ENCODE measurements at regions not wholly inside any gene's neighbourhood (a gene's known extent, or its start where the extent isn't known, plus 50 kb on each side); places are given as distances from the start of the nearest gene placed in this dataset.

GRCh38 chr6:115782612-115783011 is 278.1 kb downstream of the FRK start:
- no peak for DNase-seq
- H3K9me3 Mint-ChIP-seq (ENCODE audit: low read depth, unreplicated experiment), result no peaks in the 10 kb centered on the region
- no peak overlapping the region for H3K4me3 Mint-ChIP-seq (ENCODE audit: low read depth, unreplicated experiment)
- H3K27me3 Mint-ChIP-seq (ENCODE audit: unreplicated experiment), result no peaks in the 10 kb centered on the region
- intact Hi-C loops (cut with micrococcal nuclease; ENCODE audit: unreplicated experiment), result no loop called here
- no peak for TF ChIP-seq CTCF (IDR thresholded peaks at IDR 0.05; ENCODE audit: unreplicated experiment)
- BruUV-seq (replicated peaks), result no TSS peak
- no peak overlapping the region for H3K27ac Mint-ChIP-seq (ENCODE audit: unreplicated experiment)
- CTCF ChIA-PET, result no interaction called here
- peaks cover 9% of the 10 kb centered on the region for H3K4me1 Mint-ChIP-seq (ENCODE audit: low read depth, unreplicated experiment)
- no peaks in the 10 kb centered on the region for H3K36me3 Mint-ChIP-seq (ENCODE audit: insufficient read depth, unreplicated experiment)

- BruUV-seq (replicated peaks), result no TSS peak
- Mint-ChIP-seq H3K4me3 (ENCODE audit: low read depth, unreplicated experiment) (no peak overlapping the region), H3K36me3 (ENCODE audit: insufficient read depth, unreplicated experiment) (no peaks in the 10 kb centered on the region), H3K9me3 (ENCODE audit: low read depth, unreplicated experiment) (no peaks in the 10 kb centered on the region), H3K27me3 (ENCODE audit: unreplicated experiment) (no peaks in the 10 kb centered on the region), H3K27ac (ENCODE audit: unreplicated experiment) (no peak overlapping the region), H3K4me1 (ENCODE audit: low read depth, unreplicated experiment) (no peaks in the 10 kb centered on the region)
- DNase-seq, result no peak
- intact Hi-C loops (cut with micrococcal nuclease; ENCODE audit: unreplicated experiment), result no loop called here
- no peak for TF ChIP-seq CTCF (IDR thresholded peaks at IDR 0.05; ENCODE audit: unreplicated experiment)
- CTCF ChIA-PET, result no interaction called here
These were observed 286.9 kb downstream of the FRK start for GRCh38 chr6:115773741-115774140.

- BruUV-seq (replicated peaks), result no TSS peak
- H3K36me3 Mint-ChIP-seq (ENCODE audit: insufficient read depth, unreplicated experiment), result no peaks in the 10 kb centered on the region
- no peak overlapping the region for H3K4me3 Mint-ChIP-seq (ENCODE audit: low read depth, unreplicated experiment)
- no peak overlapping the region for H3K27ac Mint-ChIP-seq (ENCODE audit: unreplicated experiment)
- intact Hi-C loops (cut with micrococcal nuclease; ENCODE audit: unreplicated experiment), result no loop called here
- H3K27me3 Mint-ChIP-seq (ENCODE audit: unreplicated experiment), result no peaks in the 10 kb centered on the region
- no peaks in the 10 kb centered on the region for H3K4me1 Mint-ChIP-seq (ENCODE audit: low read depth, unreplicated experiment)
- DNase-seq, result no peak
- CTCF ChIA-PET, result no interaction called here
- no peak for TF ChIP-seq CTCF (IDR thresholded peaks at IDR 0.05; ENCODE audit: unreplicated experiment)
- H3K9me3 Mint-ChIP-seq (ENCODE audit: low read depth, unreplicated experiment), result no peaks in the 10 kb centered on the region
These were observed 289.8 kb downstream of the FRK start for GRCh38 chr6:115770851-115771250.

- DNase-seq, result no peak
- intact Hi-C loops (cut with micrococcal nuclease; ENCODE audit: unreplicated experiment), result no loop called here
- Mint-ChIP-seq H3K36me3 (ENCODE audit: insufficient read depth, unreplicated experiment) (no peaks in the 10 kb centered on the region), H3K4me3 (ENCODE audit: low read depth, unreplicated experiment) (no peak overlapping the region), H3K27me3 (ENCODE audit: unreplicated experiment) (no peaks in the 10 kb centered on the region), H3K4me1 (ENCODE audit: low read depth, unreplicated experiment) (no peaks in the 10 kb centered on the region), H3K9me3 (ENCODE audit: low read depth, unreplicated experiment) (no peaks in the 10 kb centered on the region), H3K27ac (ENCODE audit: unreplicated experiment) (no peak overlapping the region)
- no peak for TF ChIP-seq CTCF (IDR thresholded peaks at IDR 0.05; ENCODE audit: unreplicated experiment)
- BruUV-seq (replicated peaks), result no TSS peak
- CTCF ChIA-PET, result no interaction called here
These were observed 292.2 kb downstream of the FRK start for GRCh38 chr6:115768500-115768899.

GRCh38 chr6:115767931-115768330 is 292.8 kb downstream of the FRK start:
- no peak overlapping the region for H3K4me3 Mint-ChIP-seq (ENCODE audit: low read depth, unreplicated experiment)
- TF ChIP-seq CTCF (IDR thresholded peaks at IDR 0.05; ENCODE audit: unreplicated experiment), result no peak
- H3K27ac Mint-ChIP-seq (ENCODE audit: unreplicated experiment), result no peak overlapping the region
- intact Hi-C loops (cut with micrococcal nuclease; ENCODE audit: unreplicated experiment), result no loop called here
- CTCF ChIA-PET, result no interaction called here
- H3K9me3 Mint-ChIP-seq (ENCODE audit: low read depth, unreplicated experiment), result no peaks in the 10 kb centered on the region
- H3K36me3 Mint-ChIP-seq (ENCODE audit: insufficient read depth, unreplicated experiment), result no peaks in the 10 kb centered on the region
- no peaks in the 10 kb centered on the region for H3K27me3 Mint-ChIP-seq (ENCODE audit: unreplicated experiment)
- H3K4me1 Mint-ChIP-seq (ENCODE audit: low read depth, unreplicated experiment), result no peaks in the 10 kb centered on the region
- no TSS peak for BruUV-seq (replicated peaks)
- DNase-seq, result no peak

All from Calu3 (cell line).